ENCODE measurements at regions not wholly inside any gene's neighbourhood (a gene's known extent, or its start where the extent isn't known, plus 50 kb on each side); places are given as distances from the start of the nearest gene placed in this dataset.
"Not testable (repeated sequence)": the region's sequence is repeated elsewhere in the genome, so short reads cannot be mapped to it uniquely, and the experiment has no call there.

DNA sequence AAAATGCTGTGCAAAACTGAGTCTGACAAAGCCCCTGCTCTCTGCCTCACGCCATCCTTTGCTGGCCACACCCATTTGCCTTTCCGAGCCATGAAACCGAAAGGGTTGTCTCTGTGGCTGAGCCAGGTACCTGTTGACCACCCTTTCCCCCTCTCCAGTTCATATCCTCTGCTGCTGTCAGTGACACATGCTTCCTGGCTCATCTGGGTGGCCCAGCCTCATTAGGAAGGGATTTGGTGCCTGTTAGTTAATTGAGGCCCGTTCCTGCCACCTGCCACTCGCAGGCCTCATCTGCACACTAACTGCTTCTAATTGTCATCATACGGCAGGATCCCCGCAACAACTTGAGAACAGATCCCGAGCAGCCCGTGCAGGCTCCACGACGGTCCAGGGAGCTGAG is 79.2 kb downstream of the OLIG1 start:
- no peak overlapping the region for H3K4me3 ChIP-seq (ENCODE audit: low read depth, low read length)
- TF ChIP-seq MYC (IDR thresholded peaks at IDR 0.05; ENCODE audit: low read depth, low read length) (no peak), POLR2A (IDR thresholded peaks at IDR 0.05; ENCODE audit: extremely low read depth, insufficient read length) (no peak)
- TF ChIP-seq, protein P1, sequence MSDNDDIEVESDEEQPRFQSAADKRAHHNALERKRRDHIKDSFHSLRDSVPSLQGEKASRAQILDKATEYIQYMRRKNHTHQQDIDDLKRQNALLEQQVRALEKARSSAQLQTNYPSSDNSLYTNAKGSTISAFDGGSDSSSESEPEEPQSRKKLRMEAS (IDR thresholded peaks at IDR 0.05; ENCODE audit: low read depth, low read length), result no peak
- TF ChIP-seq, protein P2, sequence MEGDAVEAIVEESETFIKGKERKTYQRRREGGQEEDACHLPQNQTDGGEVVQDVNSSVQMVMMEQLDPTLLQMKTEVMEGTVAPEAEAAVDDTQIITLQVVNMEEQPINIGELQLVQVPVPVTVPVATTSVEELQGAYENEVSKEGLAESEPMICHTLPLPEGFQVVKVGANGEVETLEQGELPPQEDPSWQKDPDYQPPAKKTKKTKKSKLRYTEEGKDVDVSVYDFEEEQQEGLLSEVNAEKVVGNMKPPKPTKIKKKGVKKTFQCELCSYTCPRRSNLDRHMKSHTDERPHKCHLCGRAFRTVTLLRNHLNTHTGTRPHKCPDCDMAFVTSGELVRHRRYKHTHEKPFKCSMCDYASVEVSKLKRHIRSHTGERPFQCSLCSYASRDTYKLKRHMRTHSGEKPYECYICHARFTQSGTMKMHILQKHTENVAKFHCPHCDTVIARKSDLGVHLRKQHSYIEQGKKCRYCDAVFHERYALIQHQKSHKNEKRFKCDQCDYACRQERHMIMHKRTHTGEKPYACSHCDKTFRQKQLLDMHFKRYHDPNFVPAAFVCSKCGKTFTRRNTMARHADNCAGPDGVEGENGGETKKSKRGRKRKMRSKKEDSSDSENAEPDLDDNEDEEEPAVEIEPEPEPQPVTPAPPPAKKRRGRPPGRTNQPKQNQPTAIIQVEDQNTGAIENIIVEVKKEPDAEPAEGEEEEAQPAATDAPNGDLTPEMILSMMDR (IDR thresholded peaks at IDR 0.05; ENCODE audit: low read depth, low read length), result no peak

DNA sequence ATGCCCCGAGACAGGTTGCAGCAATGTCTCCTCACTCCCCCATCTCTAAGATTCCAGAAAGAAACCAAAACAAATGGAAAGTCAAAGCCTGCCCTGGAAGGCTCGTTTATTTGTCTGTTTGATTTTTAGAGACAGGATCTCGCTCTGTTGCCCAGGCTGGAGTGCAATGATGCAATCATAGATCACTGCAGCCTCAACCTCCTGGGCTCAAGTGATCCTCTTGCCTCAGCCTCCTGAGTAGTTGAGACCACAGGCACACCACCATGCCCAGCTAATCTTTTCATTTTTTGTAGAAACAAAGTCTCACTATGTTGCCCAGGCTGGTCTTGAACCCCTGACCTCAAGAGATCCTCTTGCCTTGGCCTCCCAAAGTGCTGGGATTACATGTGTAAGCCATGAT is 78.8 kb upstream of the IFNAR2 start:
- not testable (repeated sequence) for DNase-seq (ENCODE audit: low read depth); H3K4me3 ChIP-seq (ENCODE audit: low read depth, low read length)

More for the DNA sequence above, 79.2 kb downstream of the OLIG1 start:
- no peak for DNase-seq (ENCODE audit: low read depth)

DNA sequence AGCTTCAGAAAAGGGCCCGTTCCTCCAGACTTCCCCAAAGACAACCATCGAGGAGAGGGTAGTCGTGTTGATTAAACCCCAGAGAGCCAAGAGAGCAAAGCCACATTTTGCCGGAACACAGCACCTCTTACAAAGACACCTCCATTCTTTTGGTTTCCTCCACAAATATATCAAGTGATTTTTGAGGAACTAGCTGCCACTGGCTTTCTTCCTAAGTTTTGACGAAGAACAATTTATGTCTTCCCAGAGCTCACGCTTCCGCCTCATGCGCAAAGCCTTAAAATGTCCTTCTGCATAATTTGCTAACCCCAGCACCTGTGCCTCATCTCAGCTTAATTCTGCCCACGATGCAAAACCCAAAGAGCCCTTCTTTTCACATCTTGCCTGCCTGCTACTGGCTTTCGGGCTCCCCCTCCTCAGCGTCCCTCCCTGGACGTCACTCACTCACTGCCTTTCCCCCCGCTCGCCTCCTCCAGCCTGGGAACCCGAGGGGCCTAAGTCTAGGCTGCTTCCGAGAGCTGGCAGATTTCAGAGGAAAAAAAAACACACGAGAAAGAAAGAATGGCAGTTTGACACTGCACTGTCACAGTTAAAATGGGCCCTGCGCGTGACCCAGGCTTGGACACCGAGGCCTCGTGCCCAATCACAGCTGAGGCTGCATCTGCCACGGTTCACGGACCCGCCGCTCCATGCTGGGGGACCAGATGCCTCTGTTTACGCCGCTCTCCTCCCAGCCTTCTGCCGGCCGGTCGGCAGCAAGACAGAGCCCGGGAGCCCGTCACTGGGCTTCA is 77.6 kb upstream of the IFNAR2 start:
- peak; percentile 10 for DNase-seq (ENCODE audit: low read depth)
- no peak for TF ChIP-seq POLR2A (IDR thresholded peaks at IDR 0.05; ENCODE audit: extremely low read depth, insufficient read length)
- TF ChIP-seq, protein P2 (IDR thresholded peaks at IDR 0.05; ENCODE audit: low read depth, low read length), result no peak
- TF ChIP-seq, protein P1 (IDR thresholded peaks at IDR 0.05; ENCODE audit: low read depth, low read length), result no peak
- TF ChIP-seq MYC (IDR thresholded peaks at IDR 0.05; ENCODE audit: low read depth, low read length), result no peak
- no peak overlapping the region for H3K4me3 ChIP-seq (ENCODE audit: low read depth, low read length)

DNA sequence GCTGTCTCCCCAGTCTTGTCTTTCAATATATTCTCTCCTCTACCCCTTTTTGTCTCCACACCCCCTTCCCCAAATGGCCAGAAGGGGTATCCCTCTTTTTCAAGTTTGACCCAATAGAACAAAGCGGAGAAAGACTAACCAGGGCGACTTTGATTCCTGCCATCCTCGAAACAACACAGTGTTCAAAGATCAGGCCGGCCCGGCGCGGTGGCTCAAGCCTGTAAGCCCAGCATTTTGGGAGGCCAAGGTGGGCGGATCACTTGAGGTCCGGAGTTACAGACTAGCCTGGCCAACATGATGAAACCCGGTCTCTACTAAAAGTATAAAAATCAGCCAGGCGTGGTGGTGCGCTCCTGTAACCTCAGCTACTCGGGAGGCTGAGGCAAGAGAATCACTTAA is 77.0 kb upstream of the IFNAR2 start:
- no peak overlapping the region for H3K4me3 ChIP-seq (ENCODE audit: low read depth, low read length)
- TF ChIP-seq MYC (IDR thresholded peaks at IDR 0.05; ENCODE audit: low read depth, low read length), result no peak
- no peak for TF ChIP-seq POLR2A (IDR thresholded peaks at IDR 0.05; ENCODE audit: extremely low read depth, insufficient read length)
- TF ChIP-seq, protein P2 (IDR thresholded peaks at IDR 0.05; ENCODE audit: low read depth, low read length), result no peak
- TF ChIP-seq, protein P1 (IDR thresholded peaks at IDR 0.05; ENCODE audit: low read depth, low read length), result no peak
- no peak for DNase-seq (ENCODE audit: low read depth)

DNA sequence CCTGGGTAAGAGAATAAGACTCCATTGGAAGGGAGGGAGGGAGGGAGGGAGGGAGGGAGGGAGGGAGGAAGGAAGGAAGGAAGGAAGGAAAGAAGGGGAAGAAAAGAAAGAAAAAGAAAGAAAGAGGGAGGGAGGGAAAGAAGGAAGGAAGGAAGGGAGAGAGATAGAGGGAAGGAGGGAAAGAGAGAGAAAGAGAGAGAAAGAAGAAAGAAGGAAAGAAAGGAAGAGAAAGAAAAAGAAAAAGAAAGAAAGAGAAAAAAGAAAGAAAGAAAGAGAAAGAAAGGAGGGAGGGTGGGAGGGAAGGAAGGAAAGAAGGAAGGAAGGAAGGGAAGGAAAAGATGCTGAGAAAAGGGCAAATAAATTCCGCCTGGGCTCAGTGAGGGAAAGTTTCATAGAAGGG is 74.7 kb upstream of the IFNAR2 start:
- TF ChIP-seq, protein P1 (IDR thresholded peaks at IDR 0.05; ENCODE audit: low read depth, low read length), result no peak
- TF ChIP-seq MYC (IDR thresholded peaks at IDR 0.05; ENCODE audit: low read depth, low read length), result no peak
- TF ChIP-seq POLR2A (IDR thresholded peaks at IDR 0.05; ENCODE audit: extremely low read depth, insufficient read length), result no peak
- TF ChIP-seq, protein P2 (IDR thresholded peaks at IDR 0.05; ENCODE audit: low read depth, low read length), result no peak
- no peak overlapping the region for H3K4me3 ChIP-seq (ENCODE audit: low read depth, low read length)
- no peak for DNase-seq (ENCODE audit: low read depth)

DNA sequence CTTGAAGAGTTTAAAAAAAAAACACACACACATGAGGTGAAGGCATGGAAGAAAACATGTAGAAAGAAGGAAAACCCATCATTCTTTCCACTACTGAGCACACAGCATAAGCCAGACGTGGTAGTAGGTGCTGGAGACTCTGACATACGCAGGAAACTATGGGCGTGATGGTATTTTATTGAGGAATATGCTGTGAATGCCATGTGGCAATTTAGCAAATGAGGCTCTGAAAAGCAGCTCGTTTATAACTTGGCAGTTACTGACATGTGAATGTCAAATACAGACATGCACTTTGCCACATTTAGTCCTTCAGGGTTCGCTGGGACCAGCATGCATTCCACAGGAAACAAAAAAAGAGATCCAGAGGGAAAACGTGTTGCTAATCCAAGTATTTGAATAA is 74.3 kb upstream of the IFNAR2 start:
- no peak overlapping the region for H3K4me3 ChIP-seq (ENCODE audit: low read depth, low read length)
- no peak for TF ChIP-seq POLR2A (IDR thresholded peaks at IDR 0.05; ENCODE audit: extremely low read depth, insufficient read length)
- TF ChIP-seq, protein P2 (IDR thresholded peaks at IDR 0.05; ENCODE audit: low read depth, low read length), result no peak
- TF ChIP-seq, protein P1 (IDR thresholded peaks at IDR 0.05; ENCODE audit: low read depth, low read length), result no peak
- no peak for TF ChIP-seq MYC (IDR thresholded peaks at IDR 0.05; ENCODE audit: low read depth, low read length)
- no peak for DNase-seq (ENCODE audit: low read depth)
